ENCODE measurements at regions not wholly inside any gene's neighbourhood (a gene's known extent, or its start where the extent isn't known, plus 50 kb on each side); places are given as distances from the start of the nearest gene placed in this dataset.
"Not testable (repeated sequence)": the region's sequence is repeated elsewhere in the genome, so short reads cannot be mapped to it uniquely, and the experiment has no call there.

GRCh38 chr6:103294376-103294775, 1565.3 kb downstream of the HACE1 start:
- in situ Hi-C loops (cut with MboI); intact Hi-C loops (cut with micrococcal nuclease); H3K27ac ChIP-seq (ENCODE audit: extremely low read depth, low read depth, low read length); H3K9me1 ChIP-seq (ENCODE audit: control insufficient read depth, insufficient read depth, low read length); H2AFZ ChIP-seq (ENCODE audit: low read depth, low read length); H3K9ac ChIP-seq (ENCODE audit: insufficient read depth in 1 of 2, low read depth in 2 of 2, low read length in 2 of 2); DNase-seq (ENCODE audit: extremely low read depth in 1 of 4, low spot score in 3 of 4); BruUV-seq (replicated peaks); H3K4me3 ChIP-seq; ATAC-seq; POLR2A ChIA-PET; H3K36me3 ChIP-seq (ENCODE audit: control insufficient read depth, insufficient read depth, low read length); H3K9me3 ChIP-seq (replicated peaks; ENCODE audit: control insufficient read depth, insufficient read depth, low read depth, low read length); H3K4me2 ChIP-seq (ENCODE audit: insufficient read depth, low read length); CTCF ChIA-PET (ENCODE audit: low intra/inter-chr PET ratio); H3K27me3 ChIP-seq (ENCODE audit: control insufficient read depth in 2 of 2, insufficient read depth in 2 of 2, low read length in 2 of 2); FAIRE-seq; H3K4me1 ChIP-seq (replicated peaks in 1 of 2; ENCODE audit: control insufficient read depth in 2 of 2, insufficient read depth in 2 of 2, low read length in 2 of 2); H3K79me2 ChIP-seq (ENCODE audit: control insufficient read depth, insufficient read depth, low read length); H4K20me1 ChIP-seq (replicated peaks; ENCODE audit: control insufficient read depth, insufficient read depth, low read length): not testable (repeated sequence)
- WGBS (ENCODE audit: insufficient coverage, low coverage, missing lambda C conversion rate): 0% methylated on average over 3 of the region's 35 CpGs

DNA sequence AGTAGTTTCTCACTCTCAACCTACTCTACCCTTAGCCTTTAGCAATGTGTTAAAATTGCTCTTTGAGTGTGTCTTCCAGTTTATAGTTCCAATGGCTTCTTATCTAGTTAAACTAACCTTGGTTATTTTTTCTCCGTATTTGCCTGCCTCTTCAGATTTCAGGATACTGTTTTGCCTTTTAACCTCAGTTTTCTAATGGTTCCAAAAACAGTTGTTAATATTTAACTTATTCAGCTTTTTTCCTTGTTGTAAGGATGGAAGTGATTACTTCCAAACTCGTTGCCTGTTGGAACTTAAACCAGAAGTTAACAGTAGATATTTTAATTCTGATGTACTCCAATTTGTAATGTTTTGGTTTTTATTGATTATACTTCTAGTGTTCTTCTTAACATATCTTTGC, 1574.9 kb downstream of the HACE1 start:
- Histone ChIP-seq H4K20me1 (replicated peaks; ENCODE audit: control insufficient read depth, insufficient read depth, low read length) (no peaks in the 10 kb centered on the region), H3K4me3 (no peak overlapping the region), H3K79me2 (ENCODE audit: control insufficient read depth, insufficient read depth, low read length) (no peaks in the 10 kb centered on the region), H3K4me2 (ENCODE audit: insufficient read depth, low read length) (no peak overlapping the region), H2AFZ (ENCODE audit: low read depth, low read length) (no peak overlapping the region), H3K9ac (ENCODE audit: insufficient read depth in 1 of 2, low read depth in 2 of 2, low read length in 2 of 2) (no peak overlapping the region), H3K36me3 (ENCODE audit: control insufficient read depth, insufficient read depth, low read length) (no peaks in the 10 kb centered on the region), H3K27ac (ENCODE audit: extremely low read depth, low read depth, low read length) (no peak overlapping the region), H3K9me3 (replicated peaks; ENCODE audit: control insufficient read depth, insufficient read depth, low read depth, low read length) (no peaks in the 10 kb centered on the region), H3K4me1 (replicated peaks in 1 of 2; ENCODE audit: control insufficient read depth in 2 of 2, insufficient read depth in 2 of 2, low read length in 2 of 2) (no peaks in the 10 kb centered on the region), H3K9me1 (ENCODE audit: control insufficient read depth, insufficient read depth, low read length) (no peaks in the 10 kb centered on the region), H3K27me3 (ENCODE audit: control insufficient read depth in 2 of 2, insufficient read depth in 2 of 2, low read length in 2 of 2) (no peaks in the 10 kb centered on the region)
- in situ Hi-C loops (cut with MboI) (no loop called here), intact Hi-C loops (cut with micrococcal nuclease) (no loop called here)
- BruUV-seq (replicated peaks): no TSS peak
- WGBS (ENCODE audit: insufficient coverage, low coverage, missing lambda C conversion rate): 0% methylated on average over 2 of the region's 2 CpGs
- no peak for ATAC-seq
- ChIA-PET POLR2A (no interaction called here), CTCF (ENCODE audit: low intra/inter-chr PET ratio) (no interaction called here)
- FAIRE-seq: no peak
- DNase-seq (ENCODE audit: extremely low read depth in 1 of 4, low spot score in 3 of 4): no peak
- TF ChIP-seq, protein P1, sequence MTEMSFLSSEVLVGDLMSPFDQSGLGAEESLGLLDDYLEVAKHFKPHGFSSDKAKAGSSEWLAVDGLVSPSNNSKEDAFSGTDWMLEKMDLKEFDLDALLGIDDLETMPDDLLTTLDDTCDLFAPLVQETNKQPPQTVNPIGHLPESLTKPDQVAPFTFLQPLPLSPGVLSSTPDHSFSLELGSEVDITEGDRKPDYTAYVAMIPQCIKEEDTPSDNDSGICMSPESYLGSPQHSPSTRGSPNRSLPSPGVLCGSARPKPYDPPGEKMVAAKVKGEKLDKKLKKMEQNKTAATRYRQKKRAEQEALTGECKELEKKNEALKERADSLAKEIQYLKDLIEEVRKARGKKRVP (CRISPR knock-in tag; IDR thresholded peaks at IDR 0.05): no peak
- no peak for TF ChIP-seq MXI1 (IDR thresholded peaks at IDR 0.05; ENCODE audit: low read depth, low read length)
- TF ChIP-seq, protein P2, sequence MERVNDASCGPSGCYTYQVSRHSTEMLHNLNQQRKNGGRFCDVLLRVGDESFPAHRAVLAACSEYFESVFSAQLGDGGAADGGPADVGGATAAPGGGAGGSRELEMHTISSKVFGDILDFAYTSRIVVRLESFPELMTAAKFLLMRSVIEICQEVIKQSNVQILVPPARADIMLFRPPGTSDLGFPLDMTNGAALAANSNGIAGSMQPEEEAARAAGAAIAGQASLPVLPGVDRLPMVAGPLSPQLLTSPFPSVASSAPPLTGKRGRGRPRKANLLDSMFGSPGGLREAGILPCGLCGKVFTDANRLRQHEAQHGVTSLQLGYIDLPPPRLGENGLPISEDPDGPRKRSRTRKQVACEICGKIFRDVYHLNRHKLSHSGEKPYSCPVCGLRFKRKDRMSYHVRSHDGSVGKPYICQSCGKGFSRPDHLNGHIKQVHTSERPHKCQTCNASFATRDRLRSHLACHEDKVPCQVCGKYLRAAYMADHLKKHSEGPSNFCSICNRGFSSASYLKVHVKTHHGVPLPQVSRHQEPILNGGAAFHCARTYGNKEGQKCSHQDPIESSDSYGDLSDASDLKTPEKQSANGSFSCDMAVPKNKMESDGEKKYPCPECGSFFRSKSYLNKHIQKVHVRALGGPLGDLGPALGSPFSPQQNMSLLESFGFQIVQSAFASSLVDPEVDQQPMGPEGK (CRISPR knock-in tag; IDR thresholded peaks at IDR 0.05; ENCODE audit: borderline replicate concordance): no peak
- no peak for TF ChIP-seq NELFE (IDR thresholded peaks at IDR 0.05; ENCODE audit: insufficient read depth, insufficient read length)
- no peak for TF ChIP-seq ZFPM2 (CRISPR knock-in tag; IDR thresholded peaks at IDR 0.05)
- TF ChIP-seq TRIM24 (IDR thresholded peaks at IDR 0.05): no peak
- TF ChIP-seq NR2C1 (IDR thresholded peaks at IDR 0.05): no peak
- no peak for TF ChIP-seq NR2C1 (tag; IDR thresholded peaks at IDR 0.05)
- TF ChIP-seq, protein P3, sequence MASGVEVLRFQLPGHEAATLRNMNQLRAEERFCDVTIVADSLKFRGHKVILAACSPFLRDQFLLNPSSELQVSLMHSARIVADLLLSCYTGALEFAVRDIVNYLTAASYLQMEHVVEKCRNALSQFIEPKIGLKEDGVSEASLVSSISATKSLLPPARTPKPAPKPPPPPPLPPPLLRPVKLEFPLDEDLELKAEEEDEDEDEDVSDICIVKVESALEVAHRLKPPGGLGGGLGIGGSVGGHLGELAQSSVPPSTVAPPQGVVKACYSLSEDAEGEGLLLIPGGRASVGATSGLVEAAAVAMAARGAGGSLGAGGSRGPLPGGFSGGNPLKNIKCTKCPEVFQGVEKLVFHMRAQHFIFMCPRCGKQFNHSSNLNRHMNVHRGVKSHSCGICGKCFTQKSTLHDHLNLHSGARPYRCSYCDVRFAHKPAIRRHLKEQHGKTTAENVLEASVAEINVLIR (CRISPR knock-in tag; IDR thresholded peaks at IDR 0.05): no peak
- TF ChIP-seq FOS (IDR thresholded peaks at IDR 0.05; ENCODE audit: extremely low read depth, insufficient read length): no peak
- TF ChIP-seq TOE1 (IDR thresholded peaks at IDR 0.05; ENCODE audit: borderline replicate concordance): no peak
- no peak for TF ChIP-seq TOE1 (CRISPR knock-in tag; IDR thresholded peaks at IDR 0.05; ENCODE audit: borderline replicate concordance, low read depth)
- TF ChIP-seq HNRNPK (IDR thresholded peaks at IDR 0.05; ENCODE audit: low read depth, low read length, poor library complexity, severe bottlenecking): no peak
- TF ChIP-seq ZFP1 (CRISPR knock-in tag; IDR thresholded peaks at IDR 0.05): no peak
- TF ChIP-seq ZZZ3 (IDR thresholded peaks at IDR 0.05): no peak
